Forelimb muscle (tissue), 1 donor: ENCODE measurements at regions not wholly inside any gene's neighbourhood (a gene's known extent, or its start where the extent isn't known, plus 50 kb on each side); places are given as distances from the start of the nearest gene placed in this dataset.

ENCODE experiments used
- DNase-seq: peaks from one replicate; pipeline ENCODE4 v3.0.0-alpha.2; 2013; ENCODE audit warnings: low read depth

DNA sequence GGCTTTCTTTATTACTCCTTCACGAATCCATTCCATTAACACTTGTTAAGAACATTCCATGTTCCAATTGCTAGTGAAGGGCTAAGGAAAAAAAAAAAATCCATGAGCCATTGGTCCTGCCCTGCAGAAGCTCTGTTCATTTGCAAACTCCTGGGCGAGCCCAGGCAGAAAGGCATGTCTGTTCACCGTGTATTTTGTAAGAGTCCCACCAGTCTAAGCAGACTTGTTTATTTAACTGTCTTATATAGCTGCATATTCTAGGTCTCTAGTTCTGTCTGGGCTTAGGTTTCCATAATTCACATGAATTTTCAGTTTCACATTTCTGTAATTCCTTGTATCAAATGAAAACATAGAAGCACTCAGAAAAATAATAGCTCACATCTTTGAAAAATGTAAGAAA is 97.4 kb upstream of the POU2AF2 start:
- no peak for DNase-seq

- no peak for DNase-seq
Observed at GRCh38 chr11:111137846-111138245, 107.7 kb upstream of the POU2AF2 start.

DNA sequence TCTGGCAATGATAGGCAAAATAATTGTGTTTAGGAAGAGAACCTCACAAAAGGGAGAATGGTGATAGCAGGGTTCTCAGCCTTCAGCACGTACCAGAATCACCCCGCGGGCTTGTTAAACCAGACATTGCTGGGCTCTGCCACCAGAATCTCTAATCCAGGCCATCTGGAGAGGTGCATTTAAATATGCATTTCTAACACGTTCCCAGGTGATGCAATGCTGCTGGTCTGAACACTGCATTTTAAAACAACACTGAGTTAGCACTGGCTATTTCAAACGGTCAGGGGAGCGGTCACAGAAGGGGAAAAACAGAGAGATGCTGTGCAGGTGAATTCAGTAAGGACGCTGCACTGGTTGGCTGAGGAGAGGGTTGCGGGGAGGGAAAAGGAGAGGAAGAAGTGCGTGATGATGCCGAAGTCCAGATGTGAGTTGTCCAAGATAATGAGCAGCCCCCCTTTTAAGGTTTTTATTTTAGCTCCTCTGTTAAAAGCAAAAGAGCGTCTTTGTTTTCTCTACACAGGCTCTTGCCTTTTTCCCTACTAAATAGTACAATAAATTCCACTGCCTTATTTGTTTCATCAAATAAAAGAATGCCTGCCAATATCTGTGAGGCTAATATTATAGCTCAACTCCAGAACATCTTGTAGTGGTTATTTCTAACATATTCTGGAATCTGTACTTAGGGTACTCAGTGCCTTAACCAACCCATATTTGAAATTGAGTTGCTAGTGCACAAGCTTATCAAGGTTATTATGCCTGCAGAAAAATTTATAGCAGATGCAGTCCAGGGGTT is 109.6 kb upstream of the POU2AF2 start:
- no peak for DNase-seq

DNA sequence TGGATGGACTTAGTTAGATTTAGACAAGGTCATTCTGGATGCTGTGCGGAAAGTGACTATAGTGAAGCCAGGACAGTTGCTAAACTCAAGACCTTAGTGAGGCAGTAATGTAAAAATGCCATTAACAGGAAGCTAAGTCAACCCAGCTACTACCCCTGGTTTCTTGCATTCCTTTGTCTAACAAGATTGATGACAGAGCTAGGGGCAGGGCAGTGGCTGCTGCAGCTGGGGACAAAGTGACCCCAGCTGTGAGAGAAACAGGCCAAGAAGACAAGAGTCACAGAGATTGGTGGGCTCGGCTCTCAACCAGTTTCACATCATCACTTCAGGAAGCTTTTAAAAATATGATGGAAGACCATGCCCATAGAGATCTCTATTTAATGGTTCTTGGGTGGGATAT is 110.4 kb upstream of the POU2AF2 start:
- DNase-seq: no peak

- no peak for DNase-seq
Observed at GRCh38 chr11:111128076-111128870, 117.3 kb upstream of the POU2AF2 start.

GRCh38 chr11:111124724-111125123 is 120.8 kb upstream of the POU2AF2 start:
- DNase-seq: no peak

DNA sequence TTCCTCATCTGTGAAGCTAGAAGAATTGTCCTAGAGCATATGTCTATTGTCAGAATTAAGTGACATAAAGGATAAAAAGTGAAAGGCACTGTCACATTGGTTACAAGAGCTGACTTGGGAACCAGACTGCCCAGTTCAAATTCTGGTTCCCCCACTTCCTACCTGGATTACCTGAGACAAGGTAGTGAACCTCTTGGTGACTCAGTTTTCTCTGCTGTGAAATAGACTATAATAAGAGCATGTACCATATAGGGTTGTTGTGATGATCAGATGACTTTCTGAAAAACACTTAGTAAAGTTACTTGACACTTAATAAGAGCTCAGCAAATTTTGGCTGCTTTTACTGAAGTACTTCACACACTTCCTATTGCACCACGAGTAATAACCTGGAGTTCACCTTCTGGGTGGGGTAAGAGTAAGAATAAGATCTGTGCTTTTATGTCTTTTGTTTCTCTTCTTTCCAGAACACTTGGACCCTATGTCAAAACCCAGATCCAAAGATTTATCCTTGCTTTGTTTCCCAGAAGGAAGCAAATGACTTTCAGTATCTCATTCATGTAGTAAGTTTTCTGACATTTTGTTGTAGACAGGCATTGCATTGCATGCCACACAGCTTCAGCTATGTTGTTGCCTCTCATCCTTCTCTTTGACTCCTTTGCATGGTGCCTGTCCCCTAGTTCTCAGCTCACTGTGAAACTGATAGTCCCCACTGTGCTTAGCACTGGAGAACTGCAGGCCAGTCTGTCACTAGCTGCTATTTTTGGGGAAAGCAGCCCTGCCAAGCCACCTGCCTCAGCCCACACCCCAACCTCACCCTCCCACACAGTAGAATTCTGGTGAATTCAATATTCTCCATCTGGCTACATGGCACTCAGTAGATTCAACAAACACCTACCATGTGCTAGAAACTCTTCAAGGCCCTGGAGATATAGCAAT is 121.8 kb upstream of the POU2AF2 start:
- no peak for DNase-seq

- no peak for DNase-seq
Observed at GRCh38 chr11:111120696-111121302, 124.7 kb upstream of the POU2AF2 start.

- DNase-seq: no peak
Observed at GRCh38 chr11:111120161-111120560, 125.4 kb upstream of the POU2AF2 start.

- no peak for DNase-seq
Observed at GRCh38 chr11:111119751-111120150, 125.8 kb upstream of the POU2AF2 start.

GRCh38 chr11:111115890-111116289 is 129.6 kb upstream of the POU2AF2 start:
- DNase-seq: no peak

- no peak for DNase-seq
Observed at GRCh38 chr11:111114091-111114490, 131.4 kb upstream of the POU2AF2 start.

DNA sequence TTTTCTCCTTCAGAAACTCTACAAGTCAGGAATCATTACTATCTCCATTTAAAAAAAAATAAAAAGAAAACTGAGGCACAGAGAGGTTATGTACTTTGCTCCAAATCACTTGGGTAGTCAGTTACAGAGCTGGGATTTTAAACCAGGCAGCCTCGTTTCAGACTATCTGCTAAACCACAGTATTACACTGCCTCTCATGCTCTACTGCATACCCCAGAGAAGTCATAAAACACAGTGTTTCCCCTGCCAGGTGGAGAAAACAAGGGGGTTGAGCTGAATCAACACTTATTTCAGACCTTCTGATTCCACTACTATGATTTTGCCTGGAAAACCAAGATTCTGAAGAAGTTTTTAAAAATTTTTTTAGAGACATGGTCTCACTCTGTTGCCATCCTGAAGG is 132.9 kb upstream of the POU2AF2 start:
- DNase-seq: no peak

- no peak for DNase-seq
Observed at GRCh38 chr11:111107501-111107900, 138.0 kb upstream of the POU2AF2 start.

- no peak for DNase-seq
Observed at GRCh38 chr11:111106641-111107040, 138.9 kb upstream of the POU2AF2 start.

DNA sequence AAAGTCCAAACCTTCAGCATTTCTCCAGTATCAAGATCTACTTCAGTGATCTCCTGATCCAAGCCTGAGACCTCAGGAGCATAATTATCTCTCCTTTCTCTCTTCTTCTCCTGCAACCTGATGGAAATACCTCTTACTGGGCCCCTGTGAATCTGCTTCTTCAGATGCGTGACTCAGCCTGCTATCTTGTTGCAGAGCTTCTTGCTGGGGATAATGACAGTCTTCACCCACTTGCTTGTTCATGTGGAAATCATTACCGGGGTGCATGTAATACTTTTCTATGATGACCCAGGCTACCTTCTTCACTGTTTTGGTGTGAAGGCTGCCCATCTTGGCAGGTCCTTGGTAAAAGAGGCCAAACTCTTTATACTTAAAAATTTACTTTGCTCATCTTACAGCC is 140.0 kb upstream of the POU2AF2 start:
- no peak for DNase-seq

- DNase-seq: no peak
Observed at GRCh38 chr11:111104185-111104584, 141.3 kb upstream of the POU2AF2 start.

GRCh38 chr11:111101881-111102280 is 143.6 kb upstream of the POU2AF2 start:
- DNase-seq: peak; percentile 93

DNA sequence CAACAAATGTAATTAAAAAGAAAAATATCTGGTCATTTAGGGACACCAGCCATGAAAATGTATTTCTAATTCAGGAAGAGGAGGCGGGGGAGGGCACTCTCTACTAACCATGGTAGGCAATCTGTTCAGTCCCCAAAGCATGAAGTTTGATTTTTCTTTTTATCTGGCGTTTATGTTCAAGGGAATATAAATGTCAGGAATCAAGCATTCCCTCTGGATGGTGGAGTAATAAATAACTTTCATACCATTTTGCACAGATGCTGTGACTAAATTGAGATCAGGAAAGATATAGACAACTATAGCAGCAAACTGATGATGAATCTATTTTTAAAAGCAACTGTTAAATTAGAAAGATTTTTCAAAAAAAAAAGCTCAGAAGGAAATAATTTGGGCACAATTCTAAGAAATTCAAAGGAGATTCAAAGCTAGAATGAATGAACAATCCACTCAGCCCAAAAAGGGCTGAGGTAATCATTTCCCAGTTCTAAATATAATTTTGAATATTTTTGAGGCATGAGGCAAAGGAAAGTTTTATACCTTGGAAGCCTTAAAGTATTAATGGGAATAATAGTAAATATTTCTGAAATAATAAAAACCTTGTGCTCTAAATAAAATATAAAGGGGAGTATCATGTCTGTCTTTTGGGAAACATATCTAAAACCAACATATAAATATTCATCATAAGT is 146.4 kb upstream of the POU2AF2 start:
- DNase-seq: no peak

- no peak for DNase-seq
Observed at GRCh38 chr11:111098091-111098490, 147.4 kb upstream of the POU2AF2 start.

DNA sequence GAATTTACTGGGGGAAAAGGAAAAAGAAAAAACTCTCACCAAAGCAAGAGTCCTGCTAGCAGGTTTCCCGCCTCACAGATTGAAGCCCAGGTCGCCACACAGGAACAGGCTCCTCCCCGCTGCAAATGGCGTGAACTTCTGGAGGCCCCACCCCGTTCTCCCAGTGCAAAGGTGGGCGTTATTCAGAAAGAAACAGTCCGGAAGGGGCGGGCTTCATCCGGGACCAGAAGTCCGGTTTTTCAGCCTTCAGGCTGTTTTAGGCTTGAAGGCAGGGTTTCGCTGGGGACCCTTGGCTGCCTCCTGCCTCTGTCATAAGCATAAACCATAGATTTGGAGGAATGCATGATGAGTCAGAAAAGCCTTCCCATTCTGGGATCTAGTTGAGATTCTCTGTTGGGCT is 148.3 kb upstream of the POU2AF2 start:
- DNase-seq: no peak
